ENCODE measurements at regions not wholly inside any gene's neighbourhood (a gene's known extent, or its start where the extent isn't known, plus 50 kb on each side); places are given as distances from the start of the nearest gene placed in this dataset.
"Not testable (repeated sequence)": the region's sequence is repeated elsewhere in the genome, so short reads cannot be mapped to it uniquely, and the experiment has no call there.

- no peak for DNase-seq
These were observed 435.3 kb upstream of the TNC start for GRCh38 chr9:115553060-115553773.

- no peak for DNase-seq
These were observed 438.5 kb upstream of the TNC start for GRCh38 chr9:115556432-115556831.

- no peak for DNase-seq
These were observed 457.2 kb upstream of the TNC start for GRCh38 chr9:115575147-115575546.

GRCh38 chr9:115585458-115585857, 467.5 kb upstream of the TNC start:
- DNase-seq: not testable (repeated sequence)

- DNase-seq: no peak
These were observed 469.4 kb upstream of the TNC start for GRCh38 chr9:115587310-115587709.

- DNase-seq: no peak
These were observed 472.1 kb upstream of the TNC start for GRCh38 chr9:115590011-115590410.

- DNase-seq: peak; percentile 87
These were observed 473.6 kb upstream of the TNC start for GRCh38 chr9:115591584-115591984.

GRCh38 chr9:115593587-115594091, 475.7 kb upstream of the TNC start:
- peak; percentile 10 for DNase-seq

GRCh38 chr9:115594557-115594956, 476.6 kb upstream of the TNC start:
- DNase-seq: no peak

GRCh38 chr9:115596021-115596745, 478.2 kb upstream of the TNC start:
- no peak for DNase-seq

- DNase-seq: no peak
These were observed 478.8 kb upstream of the TNC start for GRCh38 chr9:115596746-115597080.

- no peak for DNase-seq
These were observed 479.5 kb upstream of the TNC start for GRCh38 chr9:115597330-115597895.

GRCh38 chr9:115598751-115599150, 480.8 kb upstream of the TNC start:
- DNase-seq: no peak

GRCh38 chr9:115599898-115600297, 481.9 kb upstream of the TNC start:
- no peak for DNase-seq

GRCh38 chr9:115601434-115601833, 483.5 kb upstream of the TNC start:
- DNase-seq: no peak

GRCh38 chr9:115604831-115605483, 487.0 kb upstream of the TNC start:
- DNase-seq: no peak

GRCh38 chr9:115606838-115607237, 488.9 kb upstream of the TNC start:
- no peak for DNase-seq

- no peak for DNase-seq
These were observed 496.5 kb upstream of the TNC start for GRCh38 chr9:115614326-115614999.

- no peak for DNase-seq
These were observed 497.0 kb upstream of the TNC start for GRCh38 chr9:115615000-115615401.

- DNase-seq: no peak
These were observed 498.1 kb upstream of the TNC start for GRCh38 chr9:115615821-115616665.

GRCh38 chr9:115616666-115617239, 498.8 kb upstream of the TNC start:
- no peak for DNase-seq

- DNase-seq: no peak
These were observed 507.3 kb upstream of the TNC start for GRCh38 chr9:115625251-115625650.

Data from COR-L47 (cell line).